Spleen (tissue), 7 donors: ENCODE measurements at regions not wholly inside any gene's neighbourhood (a gene's known extent, or its start where the extent isn't known, plus 50 kb on each side); places are given as distances from the start of the nearest gene placed in this dataset.

Experiments
- POLR2A ChIP-seq, 3 donors: fragments of 450-650 bp; IDR thresholded peaks; one replicate each; pipeline ENCODE4 v1.5.1; 2017; ENCODE audit warnings: antibody characterized with exemption in 3 of 3, mild to moderate bottlenecking in 1 of 3
- POLR2AphosphoS5 ChIP-seq, 3 donors: sonication (generic); formaldehyde crosslinking; IDR thresholded peaks; one replicate each; pipeline ENCODE4 v1.5.1; 2017; ENCODE audit warnings: antibody characterized with exemption in 3 of 3
- TF ChIP-seq, protein P1 (sequence below), 11 experiments: fragments of 200-600 bp in 7 of 11; fragments of 450-650 bp in 4 of 11; sonication (generic) in 4 of 11; IDR thresholded peaks in 8 of 11; conservative IDR thresholded peaks in 3 of 11; 1 replicate in 7 of 11; 2 replicates in 4 of 11; pipeline versions ENCODE4 v1.4.0 to v1.8.0; 2016 to 2021; ENCODE audit warnings: antibody characterized with exemption in 11 of 11, inconsistent platforms in 4 of 11, mild to moderate bottlenecking in 1 of 11
- donor health status: DM: no; HTN: no; CAD: no; lungs with moderate emphysema.
- donor health status: DM: no; HTN: no; CAD: no.
- donor health status: DM: no; HTN: no; CAD: no.

- TF ChIP-seq, protein P1, sequence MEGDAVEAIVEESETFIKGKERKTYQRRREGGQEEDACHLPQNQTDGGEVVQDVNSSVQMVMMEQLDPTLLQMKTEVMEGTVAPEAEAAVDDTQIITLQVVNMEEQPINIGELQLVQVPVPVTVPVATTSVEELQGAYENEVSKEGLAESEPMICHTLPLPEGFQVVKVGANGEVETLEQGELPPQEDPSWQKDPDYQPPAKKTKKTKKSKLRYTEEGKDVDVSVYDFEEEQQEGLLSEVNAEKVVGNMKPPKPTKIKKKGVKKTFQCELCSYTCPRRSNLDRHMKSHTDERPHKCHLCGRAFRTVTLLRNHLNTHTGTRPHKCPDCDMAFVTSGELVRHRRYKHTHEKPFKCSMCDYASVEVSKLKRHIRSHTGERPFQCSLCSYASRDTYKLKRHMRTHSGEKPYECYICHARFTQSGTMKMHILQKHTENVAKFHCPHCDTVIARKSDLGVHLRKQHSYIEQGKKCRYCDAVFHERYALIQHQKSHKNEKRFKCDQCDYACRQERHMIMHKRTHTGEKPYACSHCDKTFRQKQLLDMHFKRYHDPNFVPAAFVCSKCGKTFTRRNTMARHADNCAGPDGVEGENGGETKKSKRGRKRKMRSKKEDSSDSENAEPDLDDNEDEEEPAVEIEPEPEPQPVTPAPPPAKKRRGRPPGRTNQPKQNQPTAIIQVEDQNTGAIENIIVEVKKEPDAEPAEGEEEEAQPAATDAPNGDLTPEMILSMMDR (IDR thresholded peaks at IDR 0.05 in 8 of 11, conservative IDR thresholded peaks at IDR 0.05 in 3 of 11), result no peak
- TF ChIP-seq POLR2A (IDR thresholded peaks at IDR 0.05) (no peak), POLR2AphosphoS5 (IDR thresholded peaks at IDR 0.05) (no peak)
Measured at GRCh38 chr15:36359286-36359685, 220.1 kb upstream of the CDIN1 start.
